NB4 (cell line): ENCODE measurements at regions not wholly inside any gene's neighbourhood (a gene's known extent, or its start where the extent isn't known, plus 50 kb on each side); places are given as distances from the start of the nearest gene placed in this dataset.

Experiments
- MYC ChIP-seq: IDR thresholded peaks from 2 replicates; pipeline ENCODE4 v1.6.1; 2011; ENCODE audit warnings: low read depth, low read length
- TF ChIP-seq, protein P1 (sequence below): IDR thresholded peaks from one replicate; pipeline ENCODE4 v1.5.1; 2012; ENCODE audit warnings: low read depth, low read length

DNA sequence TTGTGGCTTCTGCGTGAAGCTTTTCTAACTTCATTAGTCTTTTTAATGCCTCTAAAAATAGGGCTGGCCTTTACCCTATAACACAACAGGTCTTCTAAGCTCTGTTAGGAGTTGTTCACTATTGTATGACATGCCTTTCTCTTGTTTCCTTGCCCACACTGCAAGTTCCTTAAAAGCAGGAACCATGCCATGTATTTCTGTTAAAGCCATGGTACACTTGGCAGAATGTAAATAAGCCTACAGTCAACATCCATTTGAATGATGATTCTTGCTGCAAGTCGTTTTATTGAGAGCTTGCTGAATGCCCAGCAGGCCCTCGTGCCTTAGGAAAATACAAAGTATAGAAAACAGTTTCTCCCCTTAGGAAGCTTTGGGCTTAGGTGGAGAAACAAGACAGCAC is 214.6 kb downstream of the DUSP10 start:
- TF ChIP-seq, protein P1, sequence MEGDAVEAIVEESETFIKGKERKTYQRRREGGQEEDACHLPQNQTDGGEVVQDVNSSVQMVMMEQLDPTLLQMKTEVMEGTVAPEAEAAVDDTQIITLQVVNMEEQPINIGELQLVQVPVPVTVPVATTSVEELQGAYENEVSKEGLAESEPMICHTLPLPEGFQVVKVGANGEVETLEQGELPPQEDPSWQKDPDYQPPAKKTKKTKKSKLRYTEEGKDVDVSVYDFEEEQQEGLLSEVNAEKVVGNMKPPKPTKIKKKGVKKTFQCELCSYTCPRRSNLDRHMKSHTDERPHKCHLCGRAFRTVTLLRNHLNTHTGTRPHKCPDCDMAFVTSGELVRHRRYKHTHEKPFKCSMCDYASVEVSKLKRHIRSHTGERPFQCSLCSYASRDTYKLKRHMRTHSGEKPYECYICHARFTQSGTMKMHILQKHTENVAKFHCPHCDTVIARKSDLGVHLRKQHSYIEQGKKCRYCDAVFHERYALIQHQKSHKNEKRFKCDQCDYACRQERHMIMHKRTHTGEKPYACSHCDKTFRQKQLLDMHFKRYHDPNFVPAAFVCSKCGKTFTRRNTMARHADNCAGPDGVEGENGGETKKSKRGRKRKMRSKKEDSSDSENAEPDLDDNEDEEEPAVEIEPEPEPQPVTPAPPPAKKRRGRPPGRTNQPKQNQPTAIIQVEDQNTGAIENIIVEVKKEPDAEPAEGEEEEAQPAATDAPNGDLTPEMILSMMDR = no peak
- TF ChIP-seq MYC = no peak
